ENCODE measurements at regions not wholly inside any gene's neighbourhood (a gene's known extent, or its start where the extent isn't known, plus 50 kb on each side); places are given as distances from the start of the nearest gene placed in this dataset.

DNA sequence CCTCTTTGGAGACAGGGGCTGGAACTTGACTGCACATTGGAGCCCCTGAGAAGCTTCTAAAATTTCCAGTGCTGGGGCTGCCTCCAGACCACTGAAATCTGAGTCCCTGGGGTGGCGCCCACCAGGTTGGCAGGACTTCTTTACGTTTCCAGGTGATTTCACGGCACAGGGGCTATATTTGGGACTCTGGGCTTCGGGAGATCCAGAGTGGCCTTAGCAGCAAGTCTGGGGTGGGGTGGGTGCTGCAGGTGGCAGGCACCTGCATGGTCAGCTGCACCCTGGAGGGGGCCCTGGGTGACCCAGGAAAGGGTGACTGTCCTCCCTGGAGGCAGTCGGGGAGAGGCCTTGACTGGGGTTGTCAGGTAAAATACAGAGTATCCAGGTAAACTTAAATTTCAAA is 135.5 kb upstream of the PHACTR3 start:
- WGBS, 2 experiments (ENCODE audit: low coverage in 1 of 2, low lambda C conversion rate in 2 of 2, missing lambda C conversion rate in 2 of 2), result 27 to 36% methylated on average over 5 of the region's 5 CpGs
- TF ChIP-seq EZH2phosphoT487 (IDR thresholded peaks at IDR 0.05; ENCODE audit: insufficient read depth, low read depth), result no peak
- H4K20me1 ChIP-seq (ENCODE audit: insufficient read depth), result no peaks in the 10 kb centered on the region
- DNase-seq, result no peak
- H3K27me3 ChIP-seq (replicated peaks; ENCODE audit: insufficient read depth), result peaks cover 9% of the 10 kb centered on the region; the same call in 1 of the 2 replicates
- in situ Hi-C loops (cut with MboI), result loop anchor here (25.0 kb wide), 1 partner anchor 607 kb away; the partner anchor contains the start of genes GNAS and GNAS-AS1
- H3K9ac ChIP-seq, result no peak overlapping the region
- no peak overlapping the region for H3K27ac ChIP-seq
- no peaks in the 10 kb centered on the region for H3K9me2 ChIP-seq (ENCODE audit: insufficient read depth)
- H3K4me1 ChIP-seq (ENCODE audit: insufficient read depth), result no peaks in the 10 kb centered on the region
- no peaks in the 10 kb centered on the region for H3F3A ChIP-seq (ENCODE audit: insufficient read depth)
- no peaks in the 10 kb centered on the region for H3K79me2 ChIP-seq (ENCODE audit: insufficient read depth)
- no peak overlapping the region for H2AFZ ChIP-seq
- no peak overlapping the region for H3K4me3 ChIP-seq
- no peaks in the 10 kb centered on the region for H3K9me3 ChIP-seq (ENCODE audit: low read depth)
- H3K4me2 ChIP-seq (ENCODE audit: unreplicated experiment), result no peak overlapping the region
- H3K36me3 ChIP-seq (ENCODE audit: low read depth), result no peaks in the 10 kb centered on the region

DNA sequence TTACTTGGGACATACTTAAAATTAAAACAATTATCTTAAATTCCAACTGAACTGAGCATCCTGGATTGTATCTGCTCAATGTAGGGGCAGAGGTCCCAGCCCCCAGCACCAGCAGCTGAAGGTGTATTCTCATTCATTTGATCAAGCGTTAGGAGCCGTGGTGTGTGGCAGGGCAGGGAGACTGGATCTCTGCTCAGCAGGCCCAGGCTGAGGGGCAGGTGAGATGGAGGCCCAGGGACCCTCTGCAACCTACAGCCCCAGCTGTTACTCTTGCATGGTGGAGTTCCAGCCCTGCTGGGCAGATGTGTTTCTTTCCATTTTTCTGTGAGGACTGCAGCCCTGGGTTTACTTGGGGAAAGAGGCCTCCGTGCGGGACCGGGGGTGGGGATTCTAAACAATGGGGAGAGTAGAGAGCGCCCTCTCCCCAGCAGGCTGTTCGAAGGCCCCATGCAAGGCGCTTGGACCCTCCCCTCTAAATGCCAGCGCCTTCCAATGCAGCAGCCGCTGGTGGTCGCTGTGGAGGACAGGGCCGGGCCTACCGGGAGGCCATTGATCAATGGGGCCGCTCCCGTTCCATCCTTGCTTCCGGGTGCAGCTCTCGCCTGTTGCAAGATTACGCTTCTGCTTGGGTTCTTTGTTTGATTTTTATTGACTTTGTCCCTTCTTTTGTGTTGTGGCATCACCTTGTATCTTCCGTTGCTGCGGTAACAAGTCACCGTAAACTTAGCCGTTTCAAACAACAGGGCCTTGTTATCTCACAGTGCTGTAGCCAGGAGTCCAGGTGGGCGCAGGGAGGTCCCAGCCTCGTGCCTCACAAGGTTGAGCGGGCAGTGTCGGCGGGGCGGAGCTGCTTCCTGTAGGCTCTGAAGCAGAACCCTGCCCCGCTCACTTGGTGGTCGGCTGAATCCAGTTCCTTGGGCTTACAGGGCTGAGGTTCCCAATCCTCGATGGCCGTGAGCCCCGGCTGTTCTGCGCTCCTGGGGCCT is 134.8 kb upstream of the PHACTR3 start:
- no peak overlapping the region for H3K9ac ChIP-seq
- no peaks in the 10 kb centered on the region for H4K20me1 ChIP-seq (ENCODE audit: insufficient read depth)
- H3K4me2 ChIP-seq (ENCODE audit: unreplicated experiment), result no peak overlapping the region
- H3K4me3 ChIP-seq, result no peak overlapping the region
- no peaks in the 10 kb centered on the region for H3K79me2 ChIP-seq (ENCODE audit: insufficient read depth)
- no peaks in the 10 kb centered on the region for H3K36me3 ChIP-seq (ENCODE audit: low read depth)
- WGBS, 2 experiments (ENCODE audit: low coverage in 1 of 2, low lambda C conversion rate in 2 of 2, missing lambda C conversion rate in 2 of 2), result 67 to 69% methylated on average over 31 to 34 of the region's 34 CpGs
- no peaks in the 10 kb centered on the region for H3K9me2 ChIP-seq (ENCODE audit: insufficient read depth)
- TF ChIP-seq EZH2phosphoT487 (IDR thresholded peaks at IDR 0.05; ENCODE audit: insufficient read depth, low read depth), result no peak
- no peak for TF ChIP-seq EZH2 (IDR thresholded peaks at IDR 0.05; ENCODE audit: insufficient read depth, poor library complexity, severe bottlenecking)
- in situ Hi-C loops (cut with MboI), result loop anchor here (25.0 kb wide), 1 partner anchor 607 kb away; the partner anchor contains the start of genes GNAS and GNAS-AS1
- no peak overlapping the region for H2AFZ ChIP-seq
- peaks cover 9% of the 10 kb centered on the region; the same call in 1 of the 2 replicates for H3K27me3 ChIP-seq (replicated peaks; ENCODE audit: insufficient read depth)
- no peaks in the 10 kb centered on the region for H3K9me3 ChIP-seq (ENCODE audit: low read depth)
- no peak overlapping the region for H3K27ac ChIP-seq
- DNase-seq, result no peak
- H3K4me1 ChIP-seq (ENCODE audit: insufficient read depth), result no peaks in the 10 kb centered on the region
- H3F3A ChIP-seq (ENCODE audit: insufficient read depth), result no peaks in the 10 kb centered on the region

DNA sequence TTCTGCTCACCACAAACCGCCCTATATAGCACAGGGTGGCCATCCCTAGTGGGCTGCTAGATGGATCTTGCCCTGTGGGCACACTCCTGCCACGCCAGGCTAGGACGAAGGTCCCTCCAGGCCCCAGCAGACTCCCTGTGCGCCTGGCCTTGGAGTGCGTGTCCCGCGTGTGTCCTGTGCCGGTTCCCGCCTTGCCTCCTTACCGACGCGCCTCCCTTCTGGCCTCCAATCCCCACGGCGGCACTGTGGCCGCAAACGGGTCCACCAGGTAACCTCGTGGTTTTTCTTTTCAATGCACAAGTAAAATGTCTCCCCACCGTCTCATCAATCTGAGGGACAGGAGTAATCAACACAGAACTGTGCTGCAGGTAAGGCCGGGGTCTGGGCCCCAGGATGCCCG is 133.8 kb upstream of the PHACTR3 start:
- no peak for DNase-seq
- no peak overlapping the region for H2AFZ ChIP-seq
- TF ChIP-seq EZH2 (IDR thresholded peaks at IDR 0.05; ENCODE audit: insufficient read depth, poor library complexity, severe bottlenecking) (no peak), EZH2phosphoT487 (IDR thresholded peaks at IDR 0.05; ENCODE audit: insufficient read depth, low read depth) (no peak)
- no peaks in the 10 kb centered on the region for H3F3A ChIP-seq (ENCODE audit: insufficient read depth)
- no peak overlapping the region for H3K27ac ChIP-seq
- 68 to 79% methylated on average over 20 of the region's 20 CpGs for WGBS, 2 experiments (ENCODE audit: low coverage in 1 of 2, low lambda C conversion rate in 2 of 2, missing lambda C conversion rate in 2 of 2)
- no peaks in the 10 kb centered on the region for H3K36me3 ChIP-seq (ENCODE audit: low read depth)
- H3K4me3 ChIP-seq, result no peak overlapping the region
- H3K9me2 ChIP-seq (ENCODE audit: insufficient read depth), result no peaks in the 10 kb centered on the region
- peaks cover 15% of the 10 kb centered on the region; the same call in 1 of the 2 replicates for H3K27me3 ChIP-seq (replicated peaks; ENCODE audit: insufficient read depth)
- H3K9ac ChIP-seq, result no peak overlapping the region
- no peaks in the 10 kb centered on the region for H3K79me2 ChIP-seq (ENCODE audit: insufficient read depth)
- H4K20me1 ChIP-seq (ENCODE audit: insufficient read depth), result no peaks in the 10 kb centered on the region
- H3K9me3 ChIP-seq (ENCODE audit: low read depth), result no peaks in the 10 kb centered on the region
- no peak overlapping the region for H3K4me2 ChIP-seq (ENCODE audit: unreplicated experiment)
- H3K4me1 ChIP-seq (ENCODE audit: insufficient read depth), result no peaks in the 10 kb centered on the region
- in situ Hi-C loops (cut with MboI), result loop anchor here (25.0 kb wide), 1 partner anchor 608 kb away; the partner anchor contains the start of genes GNAS and GNAS-AS1

DNA sequence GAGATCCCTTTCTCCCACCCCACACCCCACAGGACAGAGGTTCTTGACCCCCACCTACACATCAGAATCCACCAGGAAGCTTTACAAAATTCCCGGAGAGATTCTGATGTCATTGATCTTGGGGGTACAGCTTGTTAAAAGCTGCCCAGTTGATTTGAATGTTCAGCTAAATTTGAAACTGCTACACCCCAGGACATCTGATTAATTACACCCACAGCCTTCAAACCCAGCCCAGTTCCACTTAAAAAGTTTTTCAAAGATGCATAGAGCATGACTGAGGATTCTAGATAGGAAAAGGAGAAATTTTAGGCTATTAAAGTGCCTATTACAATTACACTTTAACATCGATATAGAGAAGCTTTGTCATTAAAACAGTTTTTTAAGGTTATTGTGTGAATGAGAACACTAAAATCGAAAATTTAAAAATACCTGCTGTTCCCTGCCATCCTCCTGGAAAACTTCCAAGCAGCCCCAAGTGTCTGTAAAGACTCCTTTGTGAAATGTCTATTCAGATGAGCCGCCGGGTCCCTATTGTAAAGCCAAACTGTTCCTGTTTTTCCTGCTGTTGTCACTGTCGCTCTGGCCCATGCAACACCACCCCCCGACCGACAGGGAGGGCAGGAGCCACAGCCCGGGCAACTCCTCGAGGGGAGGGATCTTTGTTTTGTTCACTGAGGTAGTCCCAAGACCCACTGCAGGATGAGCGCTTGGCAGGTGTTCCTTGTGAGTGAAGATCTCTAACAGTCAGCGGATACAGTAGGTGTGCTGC is 132.5 kb upstream of the PHACTR3 start:
- TF ChIP-seq EZH2phosphoT487 (IDR thresholded peaks at IDR 0.05; ENCODE audit: insufficient read depth, low read depth) (no peak), EZH2 (IDR thresholded peaks at IDR 0.05; ENCODE audit: insufficient read depth, poor library complexity, severe bottlenecking) (no peak)
- H3K4me2 ChIP-seq (ENCODE audit: unreplicated experiment), result no peak overlapping the region
- no peak overlapping the region for H2AFZ ChIP-seq
- no peaks in the 10 kb centered on the region for H3K36me3 ChIP-seq (ENCODE audit: low read depth)
- no peaks in the 10 kb centered on the region for H4K20me1 ChIP-seq (ENCODE audit: insufficient read depth)
- H3K27ac ChIP-seq, result no peak overlapping the region
- peaks cover 15% of the 10 kb centered on the region; the same call in 1 of the 2 replicates for H3K27me3 ChIP-seq (replicated peaks; ENCODE audit: insufficient read depth)
- H3F3A ChIP-seq (ENCODE audit: insufficient read depth), result no peaks in the 10 kb centered on the region
- in situ Hi-C loops (cut with MboI), result loop anchor here (25.0 kb wide), 1 partner anchor 610 kb away; the partner anchor contains the start of genes GNAS and GNAS-AS1
- no peaks in the 10 kb centered on the region for H3K9me2 ChIP-seq (ENCODE audit: insufficient read depth)
- H3K9ac ChIP-seq, result no peak overlapping the region
- H3K9me3 ChIP-seq (ENCODE audit: low read depth), result no peaks in the 10 kb centered on the region
- DNase-seq, result no peak
- no peak overlapping the region for H3K4me3 ChIP-seq
- WGBS, 2 experiments (ENCODE audit: low coverage in 1 of 2, low lambda C conversion rate in 2 of 2, missing lambda C conversion rate in 2 of 2), result 36 to 39% methylated on average over 12 of the region's 12 CpGs
- H3K4me1 ChIP-seq (ENCODE audit: insufficient read depth), result no peaks in the 10 kb centered on the region
- H3K79me2 ChIP-seq (ENCODE audit: insufficient read depth), result no peaks in the 10 kb centered on the region
